ENCODE measurements at regions not wholly inside any gene's neighbourhood (a gene's known extent, or its start where the extent isn't known, plus 50 kb on each side); places are given as distances from the start of the nearest gene placed in this dataset.

DNA sequence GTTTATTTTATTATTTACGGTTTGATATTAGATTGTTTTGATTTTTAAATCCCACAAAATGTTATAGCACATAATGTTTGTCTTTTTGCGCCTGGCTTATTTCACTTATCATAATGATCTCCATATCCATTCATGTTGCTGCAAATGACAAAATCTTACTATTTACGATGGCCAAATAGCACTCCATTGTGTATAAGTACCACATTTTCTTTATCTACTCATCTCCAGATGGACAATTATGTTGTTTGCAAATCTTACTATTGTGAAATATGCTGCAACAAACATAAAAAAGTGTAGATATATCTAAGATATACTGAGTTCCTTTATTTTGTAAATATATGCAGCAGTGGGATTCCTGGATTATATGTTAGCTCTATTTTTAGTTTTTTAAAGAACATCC, 1568.3 kb downstream of the AMY1C start:
- no peaks in the 10 kb centered on the region for H3K27me3 ChIP-seq (replicated peaks; ENCODE audit: control insufficient read depth, insufficient read depth, low read length)
- no peak for TF ChIP-seq CTCF (IDR thresholded peaks at IDR 0.05; ENCODE audit: insufficient read depth, low read length, poor library complexity, severe bottlenecking)
- no peak overlapping the region for H3K4me3 ChIP-seq (replicated peaks; ENCODE audit: low read depth, low read length)
- no peak for DNase-seq (ENCODE audit: extremely low read depth, insufficient read length)
- H3K36me3 ChIP-seq (ENCODE audit: control insufficient read depth, insufficient read depth, low read length): no peaks in the 10 kb centered on the region

- Histone ChIP-seq H3K36me3 (ENCODE audit: control insufficient read depth, insufficient read depth, low read length) (no peaks in the 10 kb centered on the region), H3K27me3 (replicated peaks; ENCODE audit: control insufficient read depth, insufficient read depth, low read length) (no peaks in the 10 kb centered on the region), H3K4me3 (replicated peaks; ENCODE audit: low read depth, low read length) (no peak overlapping the region)
- DNase-seq (ENCODE audit: extremely low read depth, insufficient read length): no peak
- no peak for TF ChIP-seq CTCF (IDR thresholded peaks at IDR 0.05; ENCODE audit: insufficient read depth, low read length, poor library complexity, severe bottlenecking)
Observed at GRCh38 chr1:105326886-105327285, 1577.2 kb downstream of the AMY1C start.

GRCh38 chr1:105337420-105337819, 1587.7 kb downstream of the AMY1C start:
- H3K27me3 ChIP-seq (replicated peaks; ENCODE audit: control insufficient read depth, insufficient read depth, low read length): no peaks in the 10 kb centered on the region
- H3K4me3 ChIP-seq (replicated peaks; ENCODE audit: low read depth, low read length): no peak overlapping the region
- no peak for TF ChIP-seq CTCF (IDR thresholded peaks at IDR 0.05; ENCODE audit: insufficient read depth, low read length, poor library complexity, severe bottlenecking)
- H3K36me3 ChIP-seq (ENCODE audit: control insufficient read depth, insufficient read depth, low read length): no peaks in the 10 kb centered on the region
- DNase-seq (ENCODE audit: extremely low read depth, insufficient read length): no peak

- H3K27me3 ChIP-seq (replicated peaks; ENCODE audit: control insufficient read depth, insufficient read depth, low read length): no peaks in the 10 kb centered on the region
- H3K36me3 ChIP-seq (ENCODE audit: control insufficient read depth, insufficient read depth, low read length): no peaks in the 10 kb centered on the region
- no peak overlapping the region for H3K4me3 ChIP-seq (replicated peaks; ENCODE audit: low read depth, low read length)
- no peak for TF ChIP-seq CTCF (IDR thresholded peaks at IDR 0.05; ENCODE audit: insufficient read depth, low read length, poor library complexity, severe bottlenecking)
- DNase-seq (ENCODE audit: extremely low read depth, insufficient read length): no peak
Observed at GRCh38 chr1:105343317-105343716, 1593.6 kb downstream of the AMY1C start.

GRCh38 chr1:105359457-105359856, 1609.8 kb downstream of the AMY1C start:
- Histone ChIP-seq H3K36me3 (ENCODE audit: control insufficient read depth, insufficient read depth, low read length) (no peaks in the 10 kb centered on the region), H3K27me3 (replicated peaks; ENCODE audit: control insufficient read depth, insufficient read depth, low read length) (no peaks in the 10 kb centered on the region), H3K4me3 (replicated peaks; ENCODE audit: low read depth, low read length) (no peak overlapping the region)
- DNase-seq (ENCODE audit: extremely low read depth, insufficient read length): no peak
- TF ChIP-seq CTCF (IDR thresholded peaks at IDR 0.05; ENCODE audit: insufficient read depth, low read length, poor library complexity, severe bottlenecking): no peak

- no peak overlapping the region for H3K4me3 ChIP-seq (replicated peaks; ENCODE audit: low read depth, low read length)
- DNase-seq (ENCODE audit: extremely low read depth, insufficient read length): no peak
- no peaks in the 10 kb centered on the region for H3K27me3 ChIP-seq (replicated peaks; ENCODE audit: control insufficient read depth, insufficient read depth, low read length)
- no peaks in the 10 kb centered on the region for H3K36me3 ChIP-seq (ENCODE audit: control insufficient read depth, insufficient read depth, low read length)
- TF ChIP-seq CTCF (IDR thresholded peaks at IDR 0.05; ENCODE audit: insufficient read depth, low read length, poor library complexity, severe bottlenecking): no peak
Observed at GRCh38 chr1:105362438-105362837, 1612.7 kb downstream of the AMY1C start.
